PC-9 (cell line): ENCODE measurements at regions not wholly inside any gene's neighbourhood (a gene's known extent, or its start where the extent isn't known, plus 50 kb on each side); places are given as distances from the start of the nearest gene placed in this dataset.

ENCODE experiments used
- EZH2 ChIP-seq: fragments of 200-600 bp; sonication (generic); IDR thresholded peaks from 2 replicates; pipeline ENCODE4 v1.8.0; 2017; ENCODE audit warnings: antibody characterized with exemption, low read depth
- TF ChIP-seq, protein P1 (sequence below): fragments of 200-600 bp; sonication (generic); conservative IDR thresholded peaks from 2 replicates; pipeline ENCODE4 v1.6.1; 2017; ENCODE audit warnings: mixed run types, antibody characterized with exemption, mild to moderate bottlenecking, moderate library complexity

DNA sequence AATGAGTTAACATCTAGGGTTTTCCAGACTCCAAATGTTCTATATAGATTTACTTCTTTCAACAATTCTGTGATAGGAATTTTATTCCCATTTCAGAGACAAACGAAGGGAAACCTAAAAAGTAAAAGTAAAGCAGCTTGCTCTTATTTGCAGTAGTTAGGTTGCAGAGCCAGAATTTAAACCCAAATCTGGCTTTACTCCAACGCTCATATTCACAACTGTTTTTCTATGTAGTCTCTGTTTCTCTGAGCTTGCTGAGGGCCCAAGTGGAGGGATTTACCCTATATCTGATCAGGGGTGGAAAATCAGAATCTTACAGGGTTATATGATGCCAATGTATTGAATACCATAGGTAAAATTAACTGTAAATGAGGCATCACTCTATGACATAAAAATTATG lies 599.1 kb upstream of the GRIA3 start:
- TF ChIP-seq, protein P1, sequence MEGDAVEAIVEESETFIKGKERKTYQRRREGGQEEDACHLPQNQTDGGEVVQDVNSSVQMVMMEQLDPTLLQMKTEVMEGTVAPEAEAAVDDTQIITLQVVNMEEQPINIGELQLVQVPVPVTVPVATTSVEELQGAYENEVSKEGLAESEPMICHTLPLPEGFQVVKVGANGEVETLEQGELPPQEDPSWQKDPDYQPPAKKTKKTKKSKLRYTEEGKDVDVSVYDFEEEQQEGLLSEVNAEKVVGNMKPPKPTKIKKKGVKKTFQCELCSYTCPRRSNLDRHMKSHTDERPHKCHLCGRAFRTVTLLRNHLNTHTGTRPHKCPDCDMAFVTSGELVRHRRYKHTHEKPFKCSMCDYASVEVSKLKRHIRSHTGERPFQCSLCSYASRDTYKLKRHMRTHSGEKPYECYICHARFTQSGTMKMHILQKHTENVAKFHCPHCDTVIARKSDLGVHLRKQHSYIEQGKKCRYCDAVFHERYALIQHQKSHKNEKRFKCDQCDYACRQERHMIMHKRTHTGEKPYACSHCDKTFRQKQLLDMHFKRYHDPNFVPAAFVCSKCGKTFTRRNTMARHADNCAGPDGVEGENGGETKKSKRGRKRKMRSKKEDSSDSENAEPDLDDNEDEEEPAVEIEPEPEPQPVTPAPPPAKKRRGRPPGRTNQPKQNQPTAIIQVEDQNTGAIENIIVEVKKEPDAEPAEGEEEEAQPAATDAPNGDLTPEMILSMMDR, result no peak
- no peak for TF ChIP-seq EZH2
